ENCODE measurements at regions not wholly inside any gene's neighbourhood (a gene's known extent, or its start where the extent isn't known, plus 50 kb on each side); places are given as distances from the start of the nearest gene placed in this dataset.

GRCh38 chr1:87179076-87179810 is 149.4 kb upstream of the LMO4 start:
- no CpG with 5 or more reads among the region's 15 CpGs for WGBS (ENCODE audit: extremely low coverage, insufficient read length, low lambda C conversion rate)
- H3K36me3 Mint-ChIP-seq (ENCODE audit: insufficient read depth in 1 of 3, low read depth in 3 of 3): no peaks in the 10 kb centered on the region
- no peaks in the 10 kb centered on the region for H3K4me1 Mint-ChIP-seq

More at GRCh38 chr1:87179076-87179810, 149.4 kb upstream of the LMO4 start:
- Histone ChIP-seq H2AK5ac (ENCODE audit: insufficient read length, low read length) (no peak overlapping the region), H3K23me2 (ENCODE audit: insufficient read length, low read depth, low read length, poor library complexity, severe bottlenecking) (no peaks in the 10 kb centered on the region), H3K4me1 (ENCODE audit: insufficient read depth, low read length) (no peaks in the 10 kb centered on the region; the same call in 1 of the 2 replicates), H3K27me3 (ENCODE audit: insufficient read depth, low read length) (no peaks in the 10 kb centered on the region), H2AFZ (ENCODE audit: low read length) (no peak overlapping the region), H4K91ac (ENCODE audit: insufficient read length, low read depth, low read length) (no peak overlapping the region), H2BK5ac (ENCODE audit: insufficient read length, low read length) (no peak overlapping the region), H3K23ac (ENCODE audit: insufficient read length, low read depth, low read length) (no peak overlapping the region), H3K27ac (ENCODE audit: insufficient read length, low read depth, low read length) (no peak overlapping the region), H2BK15ac (ENCODE audit: low read depth, low read length) (no peak overlapping the region), H2BK120ac (ENCODE audit: low read depth, low read length, poor library complexity, severe bottlenecking) (no peak overlapping the region), H3K9ac (ENCODE audit: extremely low read depth, insufficient read length, low read length) (no peak overlapping the region), H4K20me1 (ENCODE audit: control insufficient read depth, insufficient read depth, insufficient read length) (no peaks in the 10 kb centered on the region), H3K79me2 (ENCODE audit: insufficient read depth, low read length) (no peaks in the 10 kb centered on the region), H3K4me2 (ENCODE audit: insufficient read depth, insufficient read length, low read length) (no peak overlapping the region), H3K14ac (ENCODE audit: insufficient read depth, low read length) (no peak overlapping the region), H2BK12ac (ENCODE audit: insufficient read length, low read depth, low read length) (no peak overlapping the region), H4K5ac (ENCODE audit: insufficient read length, low read depth, low read length) (no peak overlapping the region), H2BK20ac (ENCODE audit: low read depth, low read length, poor library complexity, severe bottlenecking) (no peak overlapping the region), H3K4ac (ENCODE audit: low read depth, low read length) (no peak overlapping the region), H3K9me3 (ENCODE audit: control insufficient read depth, low read depth, low read length) (no peaks in the 10 kb centered on the region), H3T11ph (ENCODE audit: low read length) (no peak overlapping the region), H4K8ac (replicated peaks; ENCODE audit: insufficient read length, low read depth, low read length) (no peak overlapping the region), H3K56ac (ENCODE audit: insufficient read length, low read depth, low read length) (no peak overlapping the region), H3K18ac (ENCODE audit: insufficient read length, low read depth, low read length) (no peak overlapping the region), H3K79me1 (ENCODE audit: insufficient read depth, low read depth, low read length, poor library complexity, severe bottlenecking) (no peaks in the 10 kb centered on the region)
- H3K27ac Mint-ChIP-seq: no peak overlapping the region
- TF ChIP-seq CTCF (conservative IDR thresholded peaks at IDR 0.05): no peak
- H3K9me3 Mint-ChIP-seq: no peaks in the 10 kb centered on the region
- no peaks in the 10 kb centered on the region for H3K27me3 Mint-ChIP-seq (ENCODE audit: low read depth)
- no peak overlapping the region for H3K4me3 Mint-ChIP-seq
- no peak for DNase-seq
